ENCODE measurements at regions not wholly inside any gene's neighbourhood (a gene's known extent, or its start where the extent isn't known, plus 50 kb on each side); places are given as distances from the start of the nearest gene placed in this dataset.

GRCh38 chr6:113756290-113756665, 100.9 kb upstream of the MARCKS start:
- TF ChIP-seq CTCF (IDR thresholded peaks at IDR 0.05; ENCODE audit: extremely low read depth in 1 of 2, insufficient read depth in 1 of 2, low read depth in 1 of 2, low read length in 2 of 2), result no peak
- no peak for TF ChIP-seq POLR2A (IDR thresholded peaks at IDR 0.05; ENCODE audit: low read depth, low read length)
- TF ChIP-seq JUN (IDR thresholded peaks at IDR 0.05; ENCODE audit: borderline replicate concordance, insufficient read depth, insufficient read length, low read depth), result no peak
- TF ChIP-seq EZH2 (IDR thresholded peaks at IDR 0.05; ENCODE audit: borderline replicate concordance, low read depth, low read length, severe bottlenecking), result no peak
- no peak for TF ChIP-seq MAX (IDR thresholded peaks at IDR 0.05; ENCODE audit: insufficient read depth, insufficient read length)
- TF ChIP-seq GATA2 (IDR thresholded peaks at IDR 0.05; ENCODE audit: insufficient read depth, insufficient read length, low read depth, low read length), result no peak
- no peak for TF ChIP-seq POLR2AphosphoS5 (IDR thresholded peaks at IDR 0.05; ENCODE audit: insufficient read depth, low read depth, low read length)

All from endothelial cell of umbilical vein (primary cell).